GM12864 (cell line): ENCODE measurements at regions not wholly inside any gene's neighbourhood (a gene's known extent, or its start where the extent isn't known, plus 50 kb on each side); places are given as distances from the start of the nearest gene placed in this dataset.

Source experiments
- DNase-seq: peaks from one replicate; pipeline ENCODE4 v3.0.0-alpha.2; 2011; ENCODE audit warnings: low read depth
- H3K4me3 ChIP-seq: 2 replicates; pipeline ENCODE4 v1.5.1; 2011; ENCODE audit warnings: mild to moderate bottlenecking, low read depth, low read length, control low read depth
- CTCF ChIP-seq: IDR thresholded peaks from 2 replicates; pipeline ENCODE4 v1.5.1; 2011; ENCODE audit warnings: low read depth, mild to moderate bottlenecking, moderate library complexity, low read length, control low read depth, inconsistent platforms; ENCODE audit errors: missing control alignments

GRCh38 chr2:164420787-164421186, 200.5 kb downstream of the GRB14 start:
- DNase-seq, result no peak
- no peak for TF ChIP-seq CTCF
- no peak overlapping the region for H3K4me3 ChIP-seq

GRCh38 chr2:164412831-164413230, 208.5 kb downstream of the GRB14 start:
- no peak for DNase-seq
- no peak overlapping the region for H3K4me3 ChIP-seq

GRCh38 chr2:164389411-164389810, 231.9 kb downstream of the GRB14 start:
- no peak overlapping the region for H3K4me3 ChIP-seq
- no peak for DNase-seq
- no peak for TF ChIP-seq CTCF

More at GRCh38 chr2:164412831-164413230, 208.5 kb downstream of the GRB14 start:
- TF ChIP-seq CTCF, result no peak

GRCh38 chr2:164388511-164388910, 232.8 kb downstream of the GRB14 start:
- no peak for DNase-seq
- H3K4me3 ChIP-seq, result no peak overlapping the region
- no peak for TF ChIP-seq CTCF

- TF ChIP-seq CTCF, result no peak
- no peak overlapping the region for H3K4me3 ChIP-seq
- no peak for DNase-seq
These were observed 235.1 kb downstream of the GRB14 start for GRCh38 chr2:164386231-164386630.

- DNase-seq, result no peak
- no peak overlapping the region for H3K4me3 ChIP-seq
- TF ChIP-seq CTCF, result no peak
These were observed 236.8 kb downstream of the GRB14 start for GRCh38 chr2:164384434-164384833.

- DNase-seq, result no peak
- no peak for TF ChIP-seq CTCF
- H3K4me3 ChIP-seq, result no peak overlapping the region
These were observed 249.4 kb downstream of the GRB14 start for GRCh38 chr2:164371916-164372315.
